ENCODE measurements at regions not wholly inside any gene's neighbourhood (a gene's known extent, or its start where the extent isn't known, plus 50 kb on each side); places are given as distances from the start of the nearest gene placed in this dataset.

GRCh38 chr4:138035781-138036258 is 206.3 kb downstream of the SLC7A11 start:
- no peaks in the 10 kb centered on the region for H3K9me3 ChIP-seq (ENCODE audit: low read depth)
- peak overlapping the region; percentile 80 for H3K27ac ChIP-seq
- no peaks in the 10 kb centered on the region for H3K27me3 ChIP-seq (replicated peaks; ENCODE audit: insufficient read depth)
- peaks cover 12% of the 10 kb centered on the region for H3F3A ChIP-seq (ENCODE audit: insufficient read depth)
- H3K4me3 ChIP-seq: no peak overlapping the region
- H3K79me2 ChIP-seq (ENCODE audit: insufficient read depth): no peaks in the 10 kb centered on the region
- peak; percentile 81 for DNase-seq
- no peaks in the 10 kb centered on the region for H3K36me3 ChIP-seq (ENCODE audit: low read depth)
- in situ Hi-C loops (cut with MboI): no loop called here
- WGBS, 2 experiments (ENCODE audit: low coverage in 1 of 2, low lambda C conversion rate in 2 of 2, missing lambda C conversion rate in 2 of 2): 76 to 85% methylated on average over 1 of the region's 1 CpG
- H2AFZ ChIP-seq: peak overlapping the region; percentile 86
- peaks cover 37% of the 10 kb centered on the region for H3K4me1 ChIP-seq (ENCODE audit: insufficient read depth)
- no peaks in the 10 kb centered on the region for H4K20me1 ChIP-seq (ENCODE audit: insufficient read depth)
- H3K9ac ChIP-seq: peak overlapping the region; percentile 45; the same call in 1 of the 2 replicates
- no peaks in the 10 kb centered on the region for H3K9me2 ChIP-seq (ENCODE audit: insufficient read depth)
- TF ChIP-seq EZH2phosphoT487 (IDR thresholded peaks at IDR 0.05; ENCODE audit: insufficient read depth, low read depth) (no peak), EZH2 (IDR thresholded peaks at IDR 0.05; ENCODE audit: insufficient read depth, poor library complexity, severe bottlenecking) (no peak)
- H3K4me2 ChIP-seq (ENCODE audit: unreplicated experiment): peak overlapping the region; percentile 5

DNA sequence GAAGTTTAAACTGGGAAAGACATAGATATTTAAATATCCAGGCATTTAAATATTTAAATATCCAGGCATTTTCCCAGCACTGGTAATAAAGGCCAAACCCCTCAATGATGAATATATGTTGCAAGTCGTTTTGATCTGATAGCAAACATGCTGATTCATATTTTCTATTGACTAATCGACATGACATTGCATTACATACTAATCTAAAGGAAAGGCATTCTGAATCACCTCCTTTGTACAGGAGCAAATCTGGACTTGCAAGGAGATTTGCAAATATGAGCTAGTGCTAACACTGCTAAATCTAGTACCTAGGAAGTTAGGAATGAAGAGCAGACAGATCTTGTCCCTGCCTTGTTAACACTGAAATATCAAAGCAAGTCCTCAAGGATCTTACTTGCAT is 207.3 kb downstream of the SLC7A11 start:
- DNase-seq: peak; percentile 90

GRCh38 chr4:138032222-138032621 is 209.9 kb downstream of the SLC7A11 start:
- Histone ChIP-seq H3K36me3 (ENCODE audit: low read depth) (no peaks in the 10 kb centered on the region), H3K4me1 (ENCODE audit: insufficient read depth) (peaks cover 20% of the 10 kb centered on the region), H3K79me2 (ENCODE audit: insufficient read depth) (no peaks in the 10 kb centered on the region), H2AFZ (no peak overlapping the region), H3K9me2 (ENCODE audit: insufficient read depth) (no peaks in the 10 kb centered on the region), H3F3A (ENCODE audit: insufficient read depth) (peaks cover 12% of the 10 kb centered on the region), H4K20me1 (ENCODE audit: insufficient read depth) (no peaks in the 10 kb centered on the region), H3K27me3 (replicated peaks; ENCODE audit: insufficient read depth) (no peaks in the 10 kb centered on the region), H3K9ac (no peak overlapping the region), H3K4me2 (ENCODE audit: unreplicated experiment) (no peak overlapping the region), H3K27ac (no peak overlapping the region), H3K4me3 (no peak overlapping the region), H3K9me3 (ENCODE audit: low read depth) (no peaks in the 10 kb centered on the region)
- in situ Hi-C loops (cut with MboI): no loop called here
- TF ChIP-seq EZH2 (IDR thresholded peaks at IDR 0.05; ENCODE audit: insufficient read depth, poor library complexity, severe bottlenecking) (no peak), EZH2phosphoT487 (IDR thresholded peaks at IDR 0.05; ENCODE audit: insufficient read depth, low read depth) (no peak)
- DNase-seq: no peak

More for the DNA sequence above, 207.3 kb downstream of the SLC7A11 start:
- no peaks in the 10 kb centered on the region for H3K27me3 ChIP-seq (replicated peaks; ENCODE audit: insufficient read depth)
- no peaks in the 10 kb centered on the region for H3K9me3 ChIP-seq (ENCODE audit: low read depth)
- H3K4me3 ChIP-seq: no peak overlapping the region
- no peaks in the 10 kb centered on the region for H3K36me3 ChIP-seq (ENCODE audit: low read depth)
- H3K4me2 ChIP-seq (ENCODE audit: unreplicated experiment): peak overlapping the region; percentile 21
- no peaks in the 10 kb centered on the region for H4K20me1 ChIP-seq (ENCODE audit: insufficient read depth)
- H3K27ac ChIP-seq: peak overlapping the region; percentile 80
- TF ChIP-seq EZH2phosphoT487 (IDR thresholded peaks at IDR 0.05; ENCODE audit: insufficient read depth, low read depth) (no peak), EZH2 (IDR thresholded peaks at IDR 0.05; ENCODE audit: insufficient read depth, poor library complexity, severe bottlenecking) (no peak)
- H3K9me2 ChIP-seq (ENCODE audit: insufficient read depth): no peaks in the 10 kb centered on the region
- no peaks in the 10 kb centered on the region for H3K79me2 ChIP-seq (ENCODE audit: insufficient read depth)
- H3K4me1 ChIP-seq (ENCODE audit: insufficient read depth): peaks cover 37% of the 10 kb centered on the region
- peak overlapping the region; percentile 86 for H2AFZ ChIP-seq
- in situ Hi-C loops (cut with MboI): no loop called here
- peak overlapping the region; percentile 45 for H3K9ac ChIP-seq
- WGBS, 2 experiments (ENCODE audit: low coverage in 1 of 2, low lambda C conversion rate in 2 of 2, missing lambda C conversion rate in 2 of 2): 0 to 3% methylated on average over 2 of the region's 2 CpGs
- H3F3A ChIP-seq (ENCODE audit: insufficient read depth): peaks cover 12% of the 10 kb centered on the region

- no peak overlapping the region for H3K4me3 ChIP-seq
- no peaks in the 10 kb centered on the region for H3K79me2 ChIP-seq (ENCODE audit: insufficient read depth)
- no peaks in the 10 kb centered on the region for H4K20me1 ChIP-seq (ENCODE audit: insufficient read depth)
- TF ChIP-seq EZH2 (IDR thresholded peaks at IDR 0.05; ENCODE audit: insufficient read depth, poor library complexity, severe bottlenecking): no peak
- no peaks in the 10 kb centered on the region for H3K27me3 ChIP-seq (replicated peaks; ENCODE audit: insufficient read depth)
- no peak overlapping the region for H3K27ac ChIP-seq
- H3K9me3 ChIP-seq (ENCODE audit: low read depth): no peaks in the 10 kb centered on the region
- H3K4me1 ChIP-seq (ENCODE audit: insufficient read depth): peaks cover 9% of the 10 kb centered on the region
- DNase-seq: no peak
- H3K9ac ChIP-seq: no peak overlapping the region
- H3F3A ChIP-seq (ENCODE audit: insufficient read depth): peaks cover 8% of the 10 kb centered on the region
- 0 out of 2 replicates have a peak overlapping the region, but pooled peaks have one; percentile 14 for H2AFZ ChIP-seq
- no peaks in the 10 kb centered on the region for H3K9me2 ChIP-seq (ENCODE audit: insufficient read depth)
- H3K36me3 ChIP-seq (ENCODE audit: low read depth): no peaks in the 10 kb centered on the region
- in situ Hi-C loops (cut with MboI): no loop called here
- WGBS, 2 experiments (ENCODE audit: low coverage in 1 of 2, low lambda C conversion rate in 2 of 2, missing lambda C conversion rate in 2 of 2): 47 to 53% methylated on average over 3 of the region's 3 CpGs
- H3K4me2 ChIP-seq (ENCODE audit: unreplicated experiment): no peak overlapping the region
Observed at GRCh38 chr4:138030375-138030774, 211.8 kb downstream of the SLC7A11 start.

GRCh38 chr4:138028923-138029322 is 213.2 kb downstream of the SLC7A11 start:
- in situ Hi-C loops (cut with MboI): no loop called here
- H3K27me3 ChIP-seq (replicated peaks; ENCODE audit: insufficient read depth): no peaks in the 10 kb centered on the region
- TF ChIP-seq EZH2phosphoT487 (IDR thresholded peaks at IDR 0.05; ENCODE audit: insufficient read depth, low read depth) (no peak), EZH2 (IDR thresholded peaks at IDR 0.05; ENCODE audit: insufficient read depth, poor library complexity, severe bottlenecking) (no peak)

More at GRCh38 chr4:138028923-138029322, 213.2 kb downstream of the SLC7A11 start:
- Histone ChIP-seq H3K4me3 (no peak overlapping the region), H3K79me2 (ENCODE audit: insufficient read depth) (no peaks in the 10 kb centered on the region), H3K9me2 (ENCODE audit: insufficient read depth) (no peaks in the 10 kb centered on the region), H3K4me1 (ENCODE audit: insufficient read depth) (no peaks in the 10 kb centered on the region), H3K36me3 (ENCODE audit: low read depth) (no peaks in the 10 kb centered on the region), H4K20me1 (ENCODE audit: insufficient read depth) (no peaks in the 10 kb centered on the region), H3K4me2 (ENCODE audit: unreplicated experiment) (no peak overlapping the region), H3K9ac (no peak overlapping the region), H2AFZ (no peak overlapping the region), H3K9me3 (ENCODE audit: low read depth) (no peaks in the 10 kb centered on the region), H3K27ac (no peak overlapping the region), H3F3A (ENCODE audit: insufficient read depth) (no peaks in the 10 kb centered on the region)
- 89 to 100% methylated on average over 1 of the region's 1 CpG for WGBS, 2 experiments (ENCODE audit: low coverage in 1 of 2, low lambda C conversion rate in 2 of 2, missing lambda C conversion rate in 2 of 2)
- DNase-seq: no peak

Data from GM23248 (cell line).